Mammary epithelial cell (primary cell): ENCODE measurements at regions not wholly inside any gene's neighbourhood (a gene's known extent, or its start where the extent isn't known, plus 50 kb on each side); places are given as distances from the start of the nearest gene placed in this dataset.

Source experiments
- EZH2 ChIP-seq: IDR thresholded peaks from 2 replicates; pipeline ENCODE4 v1.6.1; 2012; ENCODE audit warnings: low read length, inconsistent platforms, borderline replicate concordance
- TF ChIP-seq, protein P1 (sequence below), 2 donors: IDR thresholded peaks in 1 of 2; conservative IDR thresholded peaks in 1 of 2; 2 replicates each; pipeline ENCODE4 v1.5.1; 2011 to 2012; ENCODE audit warnings: inconsistent platforms in 2 of 2, low read length in 2 of 2, mild to moderate bottlenecking in 2 of 2, control low read depth in 1 of 2, low read depth in 1 of 2; ENCODE audit not compliant: insufficient read depth in 1 of 2; ENCODE audit errors: extremely low read depth in 1 of 2

DNA sequence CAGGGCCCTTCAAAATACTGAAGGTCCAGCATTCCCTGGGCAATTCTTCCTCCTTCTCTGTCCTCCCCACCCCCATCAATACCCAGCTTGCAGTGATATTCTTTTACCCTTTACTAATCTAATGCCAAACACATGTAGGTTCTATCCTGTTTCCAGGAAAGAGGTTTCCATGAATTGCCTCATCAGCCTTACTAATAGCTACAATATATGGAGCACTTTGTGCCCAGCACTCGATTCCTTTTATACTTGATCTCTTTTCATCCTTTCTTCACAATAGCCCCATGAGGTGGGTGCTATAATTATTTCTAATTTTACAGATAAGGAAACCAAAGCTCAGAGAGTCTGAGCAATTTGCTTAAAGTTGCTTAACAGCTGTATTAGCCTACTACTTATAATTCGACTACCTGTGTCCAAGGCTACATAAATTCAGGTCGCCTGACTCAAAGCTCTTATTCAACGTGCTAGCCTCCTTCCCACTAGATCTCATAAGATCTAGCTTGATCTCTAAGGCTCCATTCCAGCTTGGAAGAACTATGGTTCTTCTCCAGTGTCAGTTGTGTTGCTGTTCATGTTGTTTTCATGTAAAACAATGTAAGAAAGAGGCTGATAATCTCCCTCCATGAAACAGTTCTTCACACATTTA lies 229.6 kb upstream of the PGRMC2 start:
- TF ChIP-seq, protein P1, sequence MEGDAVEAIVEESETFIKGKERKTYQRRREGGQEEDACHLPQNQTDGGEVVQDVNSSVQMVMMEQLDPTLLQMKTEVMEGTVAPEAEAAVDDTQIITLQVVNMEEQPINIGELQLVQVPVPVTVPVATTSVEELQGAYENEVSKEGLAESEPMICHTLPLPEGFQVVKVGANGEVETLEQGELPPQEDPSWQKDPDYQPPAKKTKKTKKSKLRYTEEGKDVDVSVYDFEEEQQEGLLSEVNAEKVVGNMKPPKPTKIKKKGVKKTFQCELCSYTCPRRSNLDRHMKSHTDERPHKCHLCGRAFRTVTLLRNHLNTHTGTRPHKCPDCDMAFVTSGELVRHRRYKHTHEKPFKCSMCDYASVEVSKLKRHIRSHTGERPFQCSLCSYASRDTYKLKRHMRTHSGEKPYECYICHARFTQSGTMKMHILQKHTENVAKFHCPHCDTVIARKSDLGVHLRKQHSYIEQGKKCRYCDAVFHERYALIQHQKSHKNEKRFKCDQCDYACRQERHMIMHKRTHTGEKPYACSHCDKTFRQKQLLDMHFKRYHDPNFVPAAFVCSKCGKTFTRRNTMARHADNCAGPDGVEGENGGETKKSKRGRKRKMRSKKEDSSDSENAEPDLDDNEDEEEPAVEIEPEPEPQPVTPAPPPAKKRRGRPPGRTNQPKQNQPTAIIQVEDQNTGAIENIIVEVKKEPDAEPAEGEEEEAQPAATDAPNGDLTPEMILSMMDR (conservative IDR thresholded peaks at IDR 0.05 in 1 of 2, IDR thresholded peaks at IDR 0.05 in 1 of 2; ENCODE audit: extremely low read depth in 1 of 2, insufficient read depth in 1 of 2, low read depth in 1 of 2, low read length in 2 of 2): no peak
- TF ChIP-seq EZH2: no peak
